Hepatocyte (in vitro differentiated cells): ENCODE measurements at regions not wholly inside any gene's neighbourhood (a gene's known extent, or its start where the extent isn't known, plus 50 kb on each side); places are given as distances from the start of the nearest gene placed in this dataset.

Source experiments
- DNase-seq: peaks from one replicate; pipeline ENCODE4 v3.0.0-alpha.2; 2016; ENCODE audit warnings: low spot score
- H2AFZ ChIP-seq: fragments of 200-600 bp; sonication (generic); 2 replicates; pipeline ENCODE4 v1.6.0; 2016; ENCODE audit warnings: antibody characterized with exemption, mild to moderate bottlenecking
- H3K27ac ChIP-seq: fragments of 200-600 bp; sonication (generic); 2 replicates; pipeline ENCODE4 v1.5.1; 2016; ENCODE audit warnings: mild to moderate bottlenecking
- H3K27me3 ChIP-seq: fragments of 200-600 bp; sonication (generic); 2 replicates; pipeline ENCODE4 v1.6.1; 2016
- H3K36me3 ChIP-seq: fragments of 200-600 bp; sonication (generic); replicated peaks from 2 replicates; pipeline ENCODE4 v1.5.1; 2016; ENCODE audit warnings: low read depth; ENCODE audit not compliant: insufficient read depth
- H3K4me1 ChIP-seq: fragments of 200-600 bp; sonication (generic); 2 replicates; pipeline ENCODE4 v1.5.1; 2016; ENCODE audit warnings: mild to moderate bottlenecking, moderate library complexity; ENCODE audit not compliant: insufficient read depth
- H3K4me2 ChIP-seq: fragments of 200-600 bp; sonication (generic); 2 replicates; pipeline ENCODE4 v1.6.0; 2016
- H3K4me3 ChIP-seq: fragments of 200-600 bp; sonication (generic); 2 replicates; pipeline ENCODE4 v1.5.1; 2016; ENCODE audit warnings: mild to moderate bottlenecking
- H3K79me2 ChIP-seq: fragments of 200-600 bp; sonication (generic); 2 replicates; pipeline ENCODE4 v1.6.0; 2017; ENCODE audit warnings: mild to moderate bottlenecking
- H3K9me2 ChIP-seq: fragments of 200-600 bp; sonication (generic); replicated peaks from 2 replicates; pipeline ENCODE4 v1.6.0; 2017; ENCODE audit warnings: mild to moderate bottlenecking; ENCODE audit not compliant: insufficient read depth
- H3K9me3 ChIP-seq: fragments of 200-600 bp; sonication (generic); 2 replicates; pipeline ENCODE4 v1.5.1; 2016; ENCODE audit warnings: low read depth, mild to moderate bottlenecking
- H4K20me1 ChIP-seq: fragments of 200-600 bp; sonication (generic); 2 replicates; pipeline ENCODE4 v1.6.0; 2016; ENCODE audit warnings: mild to moderate bottlenecking; ENCODE audit not compliant: insufficient read depth, poor library complexity, severe bottlenecking
- CTCF ChIP-seq: fragments of 200-600 bp; sonication (generic); IDR thresholded peaks from 2 replicates; pipeline ENCODE4 v1.5.1; 2016; ENCODE audit warnings: antibody characterized with exemption, mild to moderate bottlenecking; ENCODE audit not compliant: poor library complexity
- EZH2 ChIP-seq: fragments of 200-600 bp; sonication (generic); IDR thresholded peaks from 2 replicates; pipeline ENCODE4 v1.6.1; 2016; ENCODE audit warnings: antibody characterized with exemption, mild to moderate bottlenecking, borderline replicate concordance
- EZH2phosphoT487 ChIP-seq: fragments of 200-600 bp; sonication (generic); IDR thresholded peaks from one replicate; pipeline ENCODE4 v1.6.1; 2018; ENCODE audit warnings: antibody characterized with exemption, mild to moderate bottlenecking, low read depth, moderate library complexity; ENCODE audit not compliant: unreplicated experiment, severe bottlenecking
- WGBS: methylation state at CpG from one replicate; pipeline ENCODE4 v1.1.6; 2016; ENCODE audit warnings: low lambda C conversion rate; ENCODE audit errors: missing lambda C conversion rate; 5-methylcytosine and 5-hydroxymethylcytosine counted together

GRCh38 chrX:2589186-2590020, 88.6 kb upstream of the DHRSX start:
- Histone ChIP-seq H3K36me3 (no peaks in the 10 kb centered on the region), H4K20me1 (no peaks in the 10 kb centered on the region), H2AFZ (no peak overlapping the region), H3K79me2 (no peaks in the 10 kb centered on the region), H3K27me3 (peaks cover 20% of the 10 kb centered on the region), H3K4me3 (no peak overlapping the region), H3K9me3 (no peaks in the 10 kb centered on the region), H3K4me1 (no peaks in the 10 kb centered on the region), H3K4me2 (no peak overlapping the region), H3K9me2 (no peaks in the 10 kb centered on the region), H3K27ac (no peak overlapping the region)
- no peak for DNase-seq
- TF ChIP-seq EZH2phosphoT487: no peak
- TF ChIP-seq EZH2: no peak
- TF ChIP-seq CTCF: no peak
- WGBS: 85% methylated on average over 9 of the region's 9 CpGs

GRCh38 chrX:2588049-2588448, 87.3 kb upstream of the DHRSX start:
- Histone ChIP-seq H2AFZ (no peak overlapping the region), H3K9me2 (no peaks in the 10 kb centered on the region), H3K79me2 (no peaks in the 10 kb centered on the region), H3K4me3 (no peak overlapping the region), H3K4me1 (no peaks in the 10 kb centered on the region), H3K9me3 (no peaks in the 10 kb centered on the region), H3K27ac (no peak overlapping the region), H4K20me1 (no peaks in the 10 kb centered on the region), H3K4me2 (no peak overlapping the region), H3K36me3 (no peaks in the 10 kb centered on the region), H3K27me3 (peaks cover 28% of the 10 kb centered on the region)
- no peak for DNase-seq
- TF ChIP-seq EZH2: no peak
- no peak for TF ChIP-seq EZH2phosphoT487
- TF ChIP-seq CTCF: no peak
- 97% methylated on average over 4 of the region's 4 CpGs for whole genome bisulfite sequencing

- no peak overlapping the region for H3K4me3 ChIP-seq
- H4K20me1 ChIP-seq: no peaks in the 10 kb centered on the region
- H3K27ac ChIP-seq: no peak overlapping the region
- no peaks in the 10 kb centered on the region for H3K79me2 ChIP-seq
- H3K9me3 ChIP-seq: no peaks in the 10 kb centered on the region
- WGBS: 86% methylated on average over 4 of the region's 4 CpGs
- TF ChIP-seq EZH2 (no peak), CTCF (no peak), EZH2phosphoT487 (no peak)
- no peak overlapping the region for H2AFZ ChIP-seq
- DNase-seq: no peak
- no peaks in the 10 kb centered on the region for H3K36me3 ChIP-seq
- no peak overlapping the region for H3K4me2 ChIP-seq
- peaks cover 37% of the 10 kb centered on the region for H3K27me3 ChIP-seq
- no peaks in the 10 kb centered on the region for H3K4me1 ChIP-seq
- no peaks in the 10 kb centered on the region for H3K9me2 ChIP-seq
Observed at GRCh38 chrX:2587146-2587545, 86.4 kb upstream of the DHRSX start.

- 64% methylated on average over 8 of the region's 8 CpGs for WGBS
Observed at GRCh38 chrX:2585158-2585470, 84.3 kb upstream of the DHRSX start.

More at GRCh38 chrX:2585158-2585470, 84.3 kb upstream of the DHRSX start:
- Histone ChIP-seq H3K79me2 (no peaks in the 10 kb centered on the region), H3K9me2 (no peaks in the 10 kb centered on the region), H3K4me1 (no peaks in the 10 kb centered on the region), H3K36me3 (no peaks in the 10 kb centered on the region), H4K20me1 (no peaks in the 10 kb centered on the region), H2AFZ (no peak overlapping the region), H3K9me3 (no peaks in the 10 kb centered on the region), H3K4me3 (no peak overlapping the region), H3K27me3 (peaks cover 48% of the 10 kb centered on the region), H3K27ac (no peak overlapping the region), H3K4me2 (no peak overlapping the region)
- DNase-seq: no peak
- TF ChIP-seq EZH2phosphoT487 (no peak), EZH2 (peak; percentile 12)
